Esophagus mucosa (tissue), 1 donor: ENCODE measurements at regions not wholly inside any gene's neighbourhood (a gene's known extent, or its start where the extent isn't known, plus 50 kb on each side); places are given as distances from the start of the nearest gene placed in this dataset.
A peak's percentile ranks its signal among the peaks of the same experiment; 100 is the strongest.

Experiments used
- ATAC-seq: fragments of 200-7000 bp; cut with Tn5 transposase; one replicate; pipeline ENCODE4 v1.9.1; 2020
- donor health status: DM: yes; HTN: yes; CAD: no.

GRCh38 chr13:103283451-103283820 lies 217.2 kb upstream of the SLC10A2 start:
- no peak for ATAC-seq

GRCh38 chr13:103282571-103283450 lies 216.6 kb upstream of the SLC10A2 start:
- peak; percentile 72 for ATAC-seq

GRCh38 chr13:103277959-103278694 lies 211.9 kb upstream of the SLC10A2 start:
- no peak for ATAC-seq

- no peak for ATAC-seq
Measured at GRCh38 chr13:103276775-103277498, 210.7 kb upstream of the SLC10A2 start.

GRCh38 chr13:103275722-103276121 lies 209.5 kb upstream of the SLC10A2 start:
- ATAC-seq: no peak

- ATAC-seq: no peak
Measured at GRCh38 chr13:103275081-103275480, 208.9 kb upstream of the SLC10A2 start.

- ATAC-seq: no peak
Measured at GRCh38 chr13:103273825-103274224, 207.6 kb upstream of the SLC10A2 start.

GRCh38 chr13:103272770-103273169 lies 206.6 kb upstream of the SLC10A2 start:
- no peak for ATAC-seq

GRCh38 chr13:103263448-103263847 lies 197.2 kb upstream of the SLC10A2 start:
- no peak for ATAC-seq

GRCh38 chr13:103255587-103256301 lies 189.5 kb upstream of the SLC10A2 start:
- no peak for ATAC-seq

- ATAC-seq: no peak
Measured at GRCh38 chr13:103250071-103250470, 183.9 kb upstream of the SLC10A2 start.

GRCh38 chr13:103246581-103247200 lies 180.5 kb upstream of the SLC10A2 start:
- ATAC-seq: no peak

GRCh38 chr13:103243495-103243894 lies 177.3 kb upstream of the SLC10A2 start:
- ATAC-seq: no peak

- ATAC-seq: no peak
Measured at GRCh38 chr13:103238441-103238840, 172.2 kb upstream of the SLC10A2 start.

- no peak for ATAC-seq
Measured at GRCh38 chr13:103236213-103236612, 170.0 kb upstream of the SLC10A2 start.

GRCh38 chr13:103229674-103230073 lies 163.5 kb upstream of the SLC10A2 start:
- ATAC-seq: no peak

- ATAC-seq: no peak
Measured at GRCh38 chr13:103224804-103225203, 158.6 kb upstream of the SLC10A2 start.

- ATAC-seq: peak; percentile 60
Measured at GRCh38 chr13:103222683-103223082, 156.5 kb upstream of the SLC10A2 start.

- no peak for ATAC-seq
Measured at GRCh38 chr13:103218253-103218652, 152.0 kb upstream of the SLC10A2 start.

- ATAC-seq: no peak
Measured at GRCh38 chr13:103213152-103213551, 146.9 kb upstream of the SLC10A2 start.

- no peak for ATAC-seq
Measured at GRCh38 chr13:103210348-103210747, 144.1 kb upstream of the SLC10A2 start.

GRCh38 chr13:103203735-103204330 lies 137.6 kb upstream of the SLC10A2 start:
- ATAC-seq: no peak
